ENCODE measurements at regions not wholly inside any gene's neighbourhood (a gene's known extent, or its start where the extent isn't known, plus 50 kb on each side); places are given as distances from the start of the nearest gene placed in this dataset.

GRCh38 chr15:72966641-72967040, 85.6 kb upstream of the NEO1 start (continued):
- no peak for TF ChIP-seq REST (IDR thresholded peaks at IDR 0.05)

GRCh38 chr15:72965671-72966070, 86.6 kb upstream of the NEO1 start:
- WGBS = 80% methylated on average over 3 of the region's 3 CpGs
- no peak overlapping the region for H3K27ac ChIP-seq (ENCODE audit: low read depth in 1 of 2, low read length in 2 of 2)

More at GRCh38 chr15:72965671-72966070, 86.6 kb upstream of the NEO1 start:
- TF ChIP-seq EGR1 (IDR thresholded peaks at IDR 0.05; ENCODE audit: low read depth in 2 of 2) = no peak
- TF ChIP-seq GABPA (IDR thresholded peaks at IDR 0.05 in 1 of 2, conservative IDR thresholded peaks at IDR 0.05 in 1 of 2) = no peak
- TF ChIP-seq TAF1 (conservative IDR thresholded peaks at IDR 0.05) = no peak
- no peak for TF ChIP-seq REST (IDR thresholded peaks at IDR 0.05)
- TF ChIP-seq RAD21 (IDR thresholded peaks at IDR 0.05) = no peak
- TF ChIP-seq CTCF (IDR thresholded peaks at IDR 0.05; ENCODE audit: low read depth, low read length, missing input control) = no peak
- no peak for TF ChIP-seq ATF3 (IDR thresholded peaks at IDR 0.05)
- H3K9me3 ChIP-seq (ENCODE audit: control insufficient read depth in 4 of 4, low read length in 3 of 4) = no peaks in the 10 kb centered on the region
- H3K36me3 ChIP-seq (ENCODE audit: control insufficient read depth in 4 of 4, insufficient read depth in 3 of 4, low read depth in 1 of 4, low read length in 3 of 4) = no peaks in the 10 kb centered on the region
- H3K9ac ChIP-seq (ENCODE audit: low read depth in 1 of 2, low read length in 2 of 2) = no peak overlapping the region
- no peaks in the 10 kb centered on the region for H3K4me1 ChIP-seq (ENCODE audit: control insufficient read depth in 4 of 4, insufficient read depth in 4 of 4, low read length in 3 of 4)
- H3K4me3 ChIP-seq (ENCODE audit: low read depth in 1 of 3, low read length in 3 of 3) = no peak overlapping the region
- H3K27me3 ChIP-seq (ENCODE audit: control insufficient read depth in 4 of 4, insufficient read depth in 4 of 4, low read length in 3 of 4) = no peaks in the 10 kb centered on the region
- DNase-seq (ENCODE audit: low spot score) = no peak
